HG02571 (cell line): ENCODE measurements at regions not wholly inside any gene's neighbourhood (a gene's known extent, or its start where the extent isn't known, plus 50 kb on each side); places are given as distances from the start of the nearest gene placed in this dataset.

ENCODE experiments used
- ATAC-seq: cut with Tn5 transposase; IDR thresholded peaks from one replicate; pipeline ENCODE4 v1.9.1; 2021; ENCODE audit warnings: mild to moderate bottlenecking, moderate library complexity; ENCODE audit not compliant: unreplicated experiment

DNA sequence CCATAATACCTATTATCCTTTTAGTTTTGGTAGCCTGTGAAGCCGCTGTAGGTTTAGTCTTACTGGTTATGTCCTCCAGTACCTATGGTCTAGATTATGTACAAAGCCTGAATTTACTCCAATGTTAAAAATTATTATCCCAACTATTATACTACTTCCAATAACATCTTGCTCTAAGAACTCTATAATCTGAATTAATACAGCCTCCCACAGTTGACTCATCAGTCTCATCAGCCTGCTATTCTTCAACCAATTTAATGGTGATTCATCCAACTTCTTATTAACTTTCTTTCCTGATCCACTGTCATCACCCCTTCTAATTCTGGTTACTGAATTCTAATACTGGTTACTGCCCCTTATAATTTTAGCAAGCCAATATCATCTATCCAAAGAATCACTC, 370.3 kb upstream of the OPRM1 start:
- ATAC-seq, result no peak

- ATAC-seq, result no peak
These were observed 376.1 kb upstream of the OPRM1 start for GRCh38 chr6:153662982-153663381.

GRCh38 chr6:153645326-153645725, 393.7 kb upstream of the OPRM1 start:
- ATAC-seq, result no peak

DNA sequence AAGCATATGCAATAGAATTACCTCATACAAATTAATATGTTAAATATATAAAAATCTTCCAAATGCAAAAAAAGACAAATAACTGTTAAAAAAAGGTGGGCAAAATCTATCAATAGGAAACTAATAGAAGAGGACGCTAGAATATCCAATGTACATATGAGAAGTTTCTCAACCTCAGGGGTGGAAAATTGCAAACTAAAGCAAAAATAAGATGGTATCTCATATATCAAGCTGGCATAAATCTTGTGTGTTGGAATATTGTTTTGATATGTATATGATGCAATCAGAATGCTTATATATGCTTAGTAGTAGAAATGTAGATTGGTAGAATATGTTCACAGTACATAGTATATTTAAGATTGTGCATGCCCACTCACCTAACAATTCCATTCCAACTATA, 395.0 kb upstream of the OPRM1 start:
- ATAC-seq, result no peak

DNA sequence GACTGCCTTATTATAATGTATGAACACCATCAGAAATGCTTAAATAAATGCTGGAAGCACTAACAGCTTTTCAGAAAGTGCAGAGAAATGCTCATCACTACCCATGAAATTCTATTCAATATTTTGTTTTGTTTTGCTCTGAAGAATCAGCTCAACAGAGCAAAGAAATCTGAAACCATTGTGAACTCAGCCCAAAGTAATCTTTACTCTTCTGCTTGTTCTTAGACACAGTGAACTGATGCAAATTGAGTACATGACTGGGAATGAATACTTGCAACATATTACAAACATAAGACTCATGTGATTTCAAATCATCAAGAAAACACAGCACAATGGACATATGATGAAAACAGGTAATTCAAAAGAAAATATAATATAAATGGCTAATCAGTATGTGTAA, 404.6 kb upstream of the OPRM1 start:
- ATAC-seq, result no peak

- no peak for ATAC-seq
These were observed 414.0 kb upstream of the OPRM1 start for GRCh38 chr6:153625089-153625488.

DNA sequence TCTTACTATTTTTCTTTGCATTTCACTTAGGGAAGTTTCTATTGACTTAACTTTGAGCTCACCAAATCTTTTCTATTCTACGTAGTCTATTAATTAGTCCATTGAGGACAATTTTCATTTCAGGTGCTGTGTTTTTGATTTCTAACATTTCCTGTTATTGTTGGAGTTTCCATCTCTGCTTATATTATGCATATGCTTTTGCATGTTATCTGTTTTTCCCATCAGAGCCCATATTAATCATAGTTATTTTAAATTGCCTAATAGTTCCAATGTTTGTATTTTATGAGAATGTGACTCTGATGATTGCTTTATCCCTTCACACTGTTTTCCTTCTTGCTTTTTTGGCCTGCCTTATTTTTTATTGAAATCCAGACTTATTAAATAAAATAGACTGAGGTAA, 414.5 kb upstream of the OPRM1 start:
- no peak for ATAC-seq

DNA sequence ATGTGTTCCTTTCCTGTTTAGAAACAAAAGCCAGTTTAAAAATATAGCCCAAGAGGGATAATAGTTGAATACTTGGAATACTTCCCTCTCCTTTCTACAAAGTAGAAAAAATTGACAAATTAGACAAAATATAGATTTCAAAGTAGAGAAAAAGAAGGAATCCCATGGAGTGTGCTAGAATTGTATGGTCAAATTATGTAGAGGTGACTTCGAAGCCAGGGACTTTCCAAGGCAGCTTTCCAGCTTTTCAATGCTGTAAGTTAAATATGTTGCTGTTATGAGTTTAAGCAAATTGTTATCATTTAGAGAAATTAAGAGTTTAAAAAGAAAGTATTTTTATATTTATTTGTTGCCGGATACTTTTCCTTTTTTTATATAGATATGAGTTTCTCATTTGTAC, 415.5 kb upstream of the OPRM1 start:
- no peak for ATAC-seq

DNA sequence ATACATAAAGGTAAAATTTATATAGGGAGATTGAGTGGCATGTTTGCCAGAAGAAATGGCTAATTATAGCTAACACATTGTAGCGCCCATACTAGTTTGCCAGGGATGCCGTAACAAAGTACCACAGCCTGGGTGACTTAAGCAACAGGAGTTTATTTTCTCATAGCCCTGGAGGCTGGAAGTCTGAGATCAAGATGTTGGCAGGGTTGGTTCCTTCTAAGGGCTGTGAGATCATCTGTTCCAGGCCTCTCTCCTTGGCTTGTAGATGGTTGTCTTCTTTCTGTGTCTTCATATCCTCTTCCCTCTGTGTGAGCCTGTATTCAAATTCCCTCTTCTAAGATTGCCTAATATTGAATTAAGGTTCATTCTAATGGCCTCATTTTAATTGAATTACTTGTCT, 417.5 kb upstream of the OPRM1 start:
- no peak for ATAC-seq

DNA sequence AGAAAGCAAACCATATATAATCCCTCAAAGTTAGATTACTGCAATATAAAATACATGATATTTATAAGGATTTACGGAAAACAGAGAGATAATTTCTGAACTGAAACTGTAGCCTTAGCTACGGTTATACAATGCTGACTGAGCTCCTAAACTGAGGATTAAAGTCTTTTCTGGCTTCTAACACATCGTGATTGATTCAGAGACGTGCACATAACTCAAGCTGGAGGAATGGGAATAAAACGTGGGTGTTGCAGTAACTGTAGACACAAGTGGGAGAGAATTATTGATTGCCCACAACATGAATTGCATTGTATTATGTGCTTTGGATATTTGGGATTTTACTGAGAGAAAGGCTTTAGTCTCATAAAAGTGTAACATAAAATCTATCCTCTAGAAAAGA, 418.0 kb upstream of the OPRM1 start:
- ATAC-seq, result no peak

GRCh38 chr6:153618371-153619322, 420.4 kb upstream of the OPRM1 start:
- ATAC-seq, result no peak

- no peak for ATAC-seq
These were observed 422.5 kb upstream of the OPRM1 start for GRCh38 chr6:153616506-153616905.

DNA sequence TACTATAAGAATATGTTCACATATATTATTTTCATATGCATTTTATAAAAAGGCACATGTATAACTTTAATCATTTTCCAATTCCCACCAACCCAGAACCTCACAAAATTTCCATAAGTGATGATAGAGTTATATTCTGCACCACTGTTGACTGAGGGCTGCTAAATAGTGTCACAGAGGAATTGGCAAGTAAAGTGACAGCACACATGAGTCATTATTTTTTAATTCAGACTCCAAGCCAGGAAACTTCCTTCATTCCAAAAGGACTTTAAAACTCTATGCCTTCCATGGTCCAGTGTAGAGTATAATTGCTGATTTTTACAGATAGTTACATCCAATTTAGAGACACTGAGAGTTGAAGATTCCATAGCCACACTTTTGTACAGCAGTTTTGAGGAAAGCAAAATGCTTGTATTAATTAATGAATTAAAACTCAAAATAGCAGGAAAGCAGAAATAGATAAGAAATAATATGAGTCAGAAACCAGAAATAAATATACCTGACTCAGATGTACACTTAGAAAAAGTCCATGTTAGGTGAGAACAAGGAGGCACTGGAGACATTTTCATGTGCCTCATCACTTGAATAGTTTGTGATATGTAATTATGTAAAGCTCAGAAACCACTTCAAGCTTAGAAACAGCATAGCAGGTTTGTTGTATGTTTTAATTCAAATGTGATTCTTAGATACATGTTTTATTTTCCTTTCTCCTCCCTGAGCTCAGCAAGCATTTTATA, 425.2 kb upstream of the OPRM1 start:
- ATAC-seq, result no peak

DNA sequence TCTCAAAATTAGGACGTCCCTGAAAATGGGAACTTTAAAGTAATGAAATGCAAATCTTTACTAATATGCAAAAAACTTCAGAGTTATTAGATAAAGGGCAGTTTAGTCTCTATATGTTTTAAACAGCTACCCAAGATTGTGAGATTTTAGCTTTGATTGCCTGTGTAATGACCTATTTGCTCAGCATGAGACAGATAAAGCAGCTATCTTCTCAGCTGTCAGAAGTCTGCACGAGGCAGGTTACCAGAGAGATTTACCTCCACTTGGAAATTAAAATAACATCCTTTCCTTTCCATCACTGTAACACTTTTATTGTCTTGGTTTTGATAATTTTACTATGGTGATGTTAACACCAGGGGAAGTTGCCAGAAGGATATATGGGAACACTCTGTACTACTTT, 436.6 kb upstream of the OPRM1 start:
- no peak for ATAC-seq

DNA sequence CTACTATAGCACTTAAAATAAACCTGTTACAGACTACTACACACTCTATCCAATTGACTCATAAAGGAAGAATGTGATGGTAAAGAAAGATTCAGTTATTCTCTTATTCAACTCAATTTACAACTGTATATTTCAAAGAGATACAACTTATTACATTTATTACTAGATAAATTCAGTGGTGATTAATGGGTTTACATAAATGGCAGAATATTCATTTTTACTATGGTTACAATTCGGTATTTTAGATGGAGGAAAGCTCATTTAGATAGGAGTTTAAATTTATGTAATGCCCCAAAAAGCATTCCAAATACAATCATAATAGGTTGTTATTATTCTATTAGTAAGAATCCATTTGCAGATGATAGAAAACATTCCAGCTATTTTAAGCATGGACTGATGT, 439.1 kb upstream of the OPRM1 start:
- ATAC-seq, result no peak

DNA sequence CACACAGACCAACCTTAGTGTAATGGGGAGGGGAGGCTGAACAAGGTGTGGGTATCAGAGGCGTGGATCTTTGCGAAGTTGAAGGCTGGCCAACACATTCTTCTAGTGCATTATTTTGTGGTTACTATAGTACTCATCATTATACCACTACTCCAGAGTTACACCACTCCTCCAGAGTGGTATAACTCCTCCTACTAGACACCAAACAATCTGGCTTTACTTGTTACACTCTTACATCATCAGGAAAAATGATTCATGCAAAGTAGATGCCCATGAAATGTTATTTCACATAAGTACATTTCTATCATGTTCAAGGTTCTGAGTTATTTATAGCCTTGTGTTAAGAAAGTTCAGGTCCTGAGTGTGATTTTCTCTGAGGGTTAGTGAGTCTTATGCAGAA, 443.1 kb upstream of the OPRM1 start:
- no peak for ATAC-seq

- ATAC-seq, result no peak
These were observed 444.2 kb upstream of the OPRM1 start for GRCh38 chr6:153594871-153595270.

DNA sequence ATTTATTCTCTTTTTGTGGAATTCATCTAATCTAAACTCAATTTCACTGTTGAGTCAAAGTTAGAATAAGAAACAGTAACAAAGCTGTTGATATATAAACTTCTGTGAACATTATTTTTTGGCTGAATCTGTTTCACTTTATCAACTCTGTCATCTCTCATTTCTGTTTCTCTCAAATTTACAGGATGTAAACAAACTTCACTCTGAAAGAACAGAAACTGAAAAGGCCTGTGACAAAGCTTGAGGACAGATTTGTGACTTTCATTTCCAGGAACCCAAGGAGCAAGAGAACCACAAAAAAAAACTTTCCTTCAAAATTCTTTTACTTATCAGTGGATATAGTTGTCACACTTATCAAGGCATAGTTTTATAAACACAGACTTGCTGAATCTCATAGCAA, 447.9 kb upstream of the OPRM1 start:
- ATAC-seq, result no peak

GRCh38 chr6:153590411-153590810, 448.6 kb upstream of the OPRM1 start:
- ATAC-seq, result no peak

GRCh38 chr6:153588330-153588729, 450.7 kb upstream of the OPRM1 start:
- no peak for ATAC-seq

GRCh38 chr6:153583685-153584084, 452.6 kb upstream of the RGS17 start:
- no peak for ATAC-seq

GRCh38 chr6:153580776-153581175, 449.7 kb upstream of the RGS17 start:
- no peak for ATAC-seq
